GM18517 (cell line): ENCODE measurements at regions not wholly inside any gene's neighbourhood (a gene's known extent, or its start where the extent isn't known, plus 50 kb on each side); places are given as distances from the start of the nearest gene placed in this dataset.
"Not testable (repeated sequence)": the region's sequence is repeated elsewhere in the genome, so short reads cannot be mapped to it uniquely, and the experiment has no call there.

Experiments
- ATAC-seq: cut with Tn5 transposase; IDR thresholded peaks from one replicate; pipeline ENCODE4 v1.9.1; 2021; ENCODE audit warnings: mild to moderate bottlenecking, moderate library complexity; ENCODE audit not compliant: unreplicated experiment

GRCh38 chr17:33927732-33928133, 327.4 kb upstream of the CCL2 start:
- no peak for ATAC-seq

GRCh38 chr17:33929181-33929724, 325.8 kb upstream of the CCL2 start:
- no peak for ATAC-seq

GRCh38 chr17:33931148-33931814, 323.8 kb upstream of the CCL2 start:
- not testable (repeated sequence) for ATAC-seq

- ATAC-seq: no peak
Observed at GRCh38 chr17:33932996-33933395, 322.1 kb upstream of the CCL2 start.

GRCh38 chr17:33933576-33933975, 321.5 kb upstream of the CCL2 start:
- ATAC-seq: no peak

- no peak for ATAC-seq
Observed at GRCh38 chr17:33934696-33935095, 320.4 kb upstream of the CCL2 start.

- no peak for ATAC-seq
Observed at GRCh38 chr17:33935822-33936221, 319.3 kb upstream of the CCL2 start.

- ATAC-seq: no peak
Observed at GRCh38 chr17:33936764-33937163, 318.3 kb upstream of the CCL2 start.

- ATAC-seq: no peak
Observed at GRCh38 chr17:33939959-33940358, 315.1 kb upstream of the CCL2 start.

- no peak for ATAC-seq
Observed at GRCh38 chr17:33940769-33941370, 314.2 kb upstream of the CCL2 start.

- no peak for ATAC-seq
Observed at GRCh38 chr17:33941744-33942143, 313.3 kb upstream of the CCL2 start.

GRCh38 chr17:33942414-33942813, 312.7 kb upstream of the CCL2 start:
- no peak for ATAC-seq

GRCh38 chr17:33944412-33944811, 310.7 kb upstream of the CCL2 start:
- ATAC-seq: no peak

- no peak for ATAC-seq
Observed at GRCh38 chr17:33944826-33945225, 310.3 kb upstream of the CCL2 start.

- ATAC-seq: no peak
Observed at GRCh38 chr17:33945646-33946546, 309.2 kb upstream of the CCL2 start.

- no peak for ATAC-seq
Observed at GRCh38 chr17:33947762-33948161, 307.3 kb upstream of the CCL2 start.

GRCh38 chr17:33948309-33948708, 306.8 kb upstream of the CCL2 start:
- no peak for ATAC-seq

- ATAC-seq: no peak
Observed at GRCh38 chr17:33949100-33949499, 306.0 kb upstream of the CCL2 start.

- no peak for ATAC-seq
Observed at GRCh38 chr17:33950061-33950460, 305.0 kb upstream of the CCL2 start.

- no peak for ATAC-seq
Observed at GRCh38 chr17:33952425-33952824, 302.7 kb upstream of the CCL2 start.

- no peak for ATAC-seq
Observed at GRCh38 chr17:33954597-33954996, 300.5 kb upstream of the CCL2 start.

- no peak for ATAC-seq
Observed at GRCh38 chr17:33955461-33955860, 299.6 kb upstream of the CCL2 start.
